ENCODE measurements at regions not wholly inside any gene's neighbourhood (a gene's known extent, or its start where the extent isn't known, plus 50 kb on each side); places are given as distances from the start of the nearest gene placed in this dataset.
A peak's percentile ranks its signal among the peaks of the same experiment; 100 is the strongest.
"Not testable (repeated sequence)": the region's sequence is repeated elsewhere in the genome, so short reads cannot be mapped to it uniquely, and the experiment has no call there.

DNA sequence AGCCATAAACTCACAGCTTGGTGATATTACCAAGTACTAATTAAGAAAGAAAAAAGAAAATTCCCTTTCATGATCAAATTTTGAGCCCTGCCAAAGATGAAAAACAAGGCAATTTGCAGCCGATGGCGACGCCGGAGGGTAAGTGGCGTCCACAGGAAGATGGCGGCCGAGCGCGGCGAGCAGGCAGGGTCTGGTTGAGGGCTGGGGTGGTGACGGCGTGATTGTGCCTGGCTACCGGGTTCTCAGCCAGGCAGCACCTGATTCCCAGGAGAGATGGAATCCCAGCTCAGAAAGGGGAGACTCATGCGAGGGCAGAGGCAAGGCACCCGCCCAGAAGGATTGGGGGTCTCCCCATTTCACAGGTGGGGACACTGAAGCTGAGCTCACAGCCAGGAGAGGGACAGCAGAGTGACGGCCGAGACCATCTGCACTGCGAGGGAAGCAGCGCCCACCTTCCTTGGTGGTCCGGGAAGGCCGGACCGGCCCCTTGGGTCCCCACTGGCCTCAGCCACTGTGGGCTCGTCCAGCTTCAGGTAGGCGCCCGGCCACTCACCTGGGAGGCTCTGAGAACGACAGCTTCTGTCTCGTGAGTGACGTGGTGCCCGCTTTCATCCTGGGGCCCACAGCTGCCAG is 145.8 kb downstream of the IGLL1 start:
- not testable (repeated sequence) for H3K4me2 ChIP-seq (ENCODE audit: low read length); BruUV-seq (replicated peaks)

DNA sequence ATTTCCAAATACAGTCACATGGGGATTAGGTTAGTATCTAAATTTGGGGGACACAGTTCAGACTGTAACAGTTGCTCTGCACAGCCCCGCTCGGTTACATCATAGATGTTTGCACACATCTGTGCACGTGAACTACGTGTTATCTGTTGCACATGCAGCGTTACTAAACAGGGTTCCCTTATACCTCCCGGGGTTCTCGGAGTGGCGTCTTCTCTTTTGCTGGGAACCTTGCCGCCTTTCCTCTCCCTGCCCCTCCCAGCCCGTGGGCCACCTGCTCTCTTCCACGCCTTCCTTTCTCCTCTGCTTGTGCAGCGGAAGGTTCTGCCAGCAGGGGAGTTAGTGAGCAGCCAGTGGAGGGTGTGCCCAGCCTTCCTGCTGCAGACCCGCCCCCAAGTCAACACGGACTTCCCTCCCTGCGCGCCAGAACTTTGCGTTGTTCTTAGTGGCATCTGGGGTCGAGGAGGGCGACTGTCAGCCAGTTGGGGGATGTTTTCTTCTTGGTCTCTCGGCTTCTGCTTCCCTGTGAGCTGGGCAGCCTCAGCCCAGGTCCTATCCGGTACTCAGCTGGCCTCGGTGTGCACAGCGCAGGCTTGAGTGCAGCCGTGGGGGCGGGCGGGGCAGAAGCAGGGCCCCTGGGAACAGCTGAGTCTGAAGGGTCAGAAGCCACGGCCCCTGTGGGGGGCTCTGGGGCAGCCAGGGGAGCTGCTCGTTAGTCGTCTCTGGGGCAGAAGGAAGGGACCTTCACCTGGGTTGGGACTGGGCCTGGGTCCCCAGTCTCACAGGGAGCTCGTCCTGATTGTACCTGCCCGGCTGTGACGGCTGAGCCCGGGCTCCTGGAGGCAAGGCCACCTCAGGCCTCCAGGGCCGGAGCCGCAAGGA is 146.7 kb downstream of the IGLL1 start:
- TF ChIP-seq, protein P1, sequence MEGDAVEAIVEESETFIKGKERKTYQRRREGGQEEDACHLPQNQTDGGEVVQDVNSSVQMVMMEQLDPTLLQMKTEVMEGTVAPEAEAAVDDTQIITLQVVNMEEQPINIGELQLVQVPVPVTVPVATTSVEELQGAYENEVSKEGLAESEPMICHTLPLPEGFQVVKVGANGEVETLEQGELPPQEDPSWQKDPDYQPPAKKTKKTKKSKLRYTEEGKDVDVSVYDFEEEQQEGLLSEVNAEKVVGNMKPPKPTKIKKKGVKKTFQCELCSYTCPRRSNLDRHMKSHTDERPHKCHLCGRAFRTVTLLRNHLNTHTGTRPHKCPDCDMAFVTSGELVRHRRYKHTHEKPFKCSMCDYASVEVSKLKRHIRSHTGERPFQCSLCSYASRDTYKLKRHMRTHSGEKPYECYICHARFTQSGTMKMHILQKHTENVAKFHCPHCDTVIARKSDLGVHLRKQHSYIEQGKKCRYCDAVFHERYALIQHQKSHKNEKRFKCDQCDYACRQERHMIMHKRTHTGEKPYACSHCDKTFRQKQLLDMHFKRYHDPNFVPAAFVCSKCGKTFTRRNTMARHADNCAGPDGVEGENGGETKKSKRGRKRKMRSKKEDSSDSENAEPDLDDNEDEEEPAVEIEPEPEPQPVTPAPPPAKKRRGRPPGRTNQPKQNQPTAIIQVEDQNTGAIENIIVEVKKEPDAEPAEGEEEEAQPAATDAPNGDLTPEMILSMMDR (conservative IDR thresholded peaks at IDR 0.05; ENCODE audit: low read length): peak; percentile 64
- Histone ChIP-seq H3K9me3 (ENCODE audit: low read length) (peaks cover 13% of the 10 kb centered on the region), H3K4me3 (ENCODE audit: low read depth, low read length, poor library complexity, severe bottlenecking) (peak overlapping the region; percentile 53), H3K4me1 (ENCODE audit: insufficient read depth, low read length, poor library complexity, severe bottlenecking) (peaks cover 14% of the 10 kb centered on the region), H2AFZ (ENCODE audit: low read length) (peak overlapping the region; percentile 91), H3K4me2 (ENCODE audit: low read length) (peak overlapping the region; percentile 69)
- BruUV-seq (replicated peaks); H3K9me2 ChIP-seq (ENCODE audit: insufficient read depth, low read length); intact Hi-C loops (cut with micrococcal nuclease; ENCODE audit: unreplicated experiment); H4K20me1 ChIP-seq (ENCODE audit: insufficient read depth, low read length); H3K36me3 ChIP-seq (ENCODE audit: insufficient read depth, low read length); H3K27ac ChIP-seq (ENCODE audit: low read depth, low read length, poor library complexity, severe bottlenecking); H3K79me2 ChIP-seq (ENCODE audit: insufficient read depth, low read depth, low read length): not testable (repeated sequence)
- POLR2A ChIA-PET: interaction anchor here (0.7 kb wide), 1 partner anchor 215 kb away, joined by 3 read pairs; no protein-coding TSS in a partner anchor
- CTCF ChIA-PET (ENCODE audit: unreplicated experiment): interaction anchor here (0.6 kb wide), 1 partner anchor 100 kb away, joined by 3 read pairs; no protein-coding TSS in a partner anchor
- peak; percentile 61 for DNase-seq (ENCODE audit: low spot score)

More for the DNA sequence above, 145.8 kb downstream of the IGLL1 start:
- POLR2A ChIA-PET; H2AFZ ChIP-seq (ENCODE audit: low read length); intact Hi-C loops (cut with micrococcal nuclease; ENCODE audit: unreplicated experiment); H3K27ac ChIP-seq (ENCODE audit: low read depth, low read length, poor library complexity, severe bottlenecking); H3K36me3 ChIP-seq (ENCODE audit: insufficient read depth, low read length); H3K79me2 ChIP-seq (ENCODE audit: insufficient read depth, low read depth, low read length); H4K20me1 ChIP-seq (ENCODE audit: insufficient read depth, low read length); H3K9me2 ChIP-seq (ENCODE audit: insufficient read depth, low read length); DNase-seq (ENCODE audit: low spot score); H3K4me3 ChIP-seq (ENCODE audit: low read depth, low read length, poor library complexity, severe bottlenecking): not testable (repeated sequence)
- H3K9me3 ChIP-seq (ENCODE audit: low read length): peaks cover 10% of the 10 kb centered on the region
- CTCF ChIA-PET (ENCODE audit: unreplicated experiment): interaction anchor here (0.6 kb wide), 1 partner anchor 99 kb away, joined by 3 read pairs; no protein-coding TSS in a partner anchor
- H3K4me1 ChIP-seq (ENCODE audit: insufficient read depth, low read length, poor library complexity, severe bottlenecking): peaks cover 14% of the 10 kb centered on the region

DNA sequence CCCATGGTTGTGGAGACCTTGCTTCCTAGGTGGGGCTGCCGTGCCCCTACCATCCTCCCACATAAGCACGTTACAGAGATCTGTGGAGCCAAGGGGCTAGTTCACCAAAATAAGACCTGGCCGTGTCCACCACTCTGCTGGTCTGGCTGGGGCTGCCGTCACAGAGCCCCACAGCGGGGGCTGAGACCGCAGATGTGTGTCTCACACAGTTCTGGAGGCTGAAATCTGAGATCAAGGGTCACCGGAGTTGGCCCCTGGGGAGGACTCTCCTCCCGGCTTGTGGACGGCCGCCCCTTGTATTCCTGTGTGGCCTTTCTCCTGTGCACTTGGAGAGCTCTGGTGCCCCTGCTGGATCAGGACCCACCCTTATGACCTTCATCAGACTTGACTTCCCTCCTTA is 147.4 kb downstream of the IGLL1 start:
- H3K79me2 ChIP-seq (ENCODE audit: insufficient read depth, low read depth, low read length); intact Hi-C loops (cut with micrococcal nuclease; ENCODE audit: unreplicated experiment); H3K9me2 ChIP-seq (ENCODE audit: insufficient read depth, low read length); H3K27ac ChIP-seq (ENCODE audit: low read depth, low read length, poor library complexity, severe bottlenecking); CTCF ChIA-PET (ENCODE audit: unreplicated experiment); BruUV-seq (replicated peaks); H4K20me1 ChIP-seq (ENCODE audit: insufficient read depth, low read length); H3K36me3 ChIP-seq (ENCODE audit: insufficient read depth, low read length); DNase-seq (ENCODE audit: low spot score): not testable (repeated sequence)
- Histone ChIP-seq H3K4me2 (ENCODE audit: low read length) (peak overlapping the region; percentile 69), H3K4me1 (ENCODE audit: insufficient read depth, low read length, poor library complexity, severe bottlenecking) (peaks cover 14% of the 10 kb centered on the region), H3K9me3 (ENCODE audit: low read length) (peaks cover 13% of the 10 kb centered on the region), H3K4me3 (ENCODE audit: low read depth, low read length, poor library complexity, severe bottlenecking) (peak overlapping the region; percentile 25), H2AFZ (ENCODE audit: low read length) (peak overlapping the region; percentile 91; the same call in 1 of the 2 replicates)
- POLR2A ChIA-PET: interaction anchor here (0.7 kb wide), 1 partner anchor 214 kb away, joined by 3 read pairs; no protein-coding TSS in a partner anchor

Measured in OCI-LY7 (cell line).